SW480 (cell line): ENCODE measurements at regions not wholly inside any gene's neighbourhood (a gene's known extent, or its start where the extent isn't known, plus 50 kb on each side); places are given as distances from the start of the nearest gene placed in this dataset.
"Not testable (repeated sequence)": the region's sequence is repeated elsewhere in the genome, so short reads cannot be mapped to it uniquely, and the experiment has no call there.

Experiments
- DNase-seq: peaks from one replicate; pipeline ENCODE4 v3.0.0-alpha.2; 2016; ENCODE audit warnings: low spot score

DNA sequence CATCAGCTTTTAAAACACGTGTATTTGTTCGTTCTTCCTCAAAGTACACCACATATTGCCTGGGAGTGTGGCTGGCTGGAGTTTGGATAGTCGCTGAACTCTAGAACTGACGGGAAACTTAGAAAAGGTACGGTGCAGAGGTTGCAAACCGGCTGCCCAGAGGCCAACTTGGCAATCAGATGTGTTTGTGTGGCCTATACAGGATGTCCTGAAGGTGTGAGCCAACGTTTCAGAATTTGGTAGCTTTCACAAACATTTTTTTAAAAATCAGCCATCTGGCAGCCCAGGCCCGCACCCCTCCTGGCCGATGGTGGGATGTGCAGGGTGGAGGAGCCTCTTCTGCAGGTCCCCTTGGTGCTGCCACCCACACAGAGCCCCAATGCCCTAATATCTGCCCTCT, 73.6 kb upstream of the SLC25A33 start:
- no peak for DNase-seq

DNA sequence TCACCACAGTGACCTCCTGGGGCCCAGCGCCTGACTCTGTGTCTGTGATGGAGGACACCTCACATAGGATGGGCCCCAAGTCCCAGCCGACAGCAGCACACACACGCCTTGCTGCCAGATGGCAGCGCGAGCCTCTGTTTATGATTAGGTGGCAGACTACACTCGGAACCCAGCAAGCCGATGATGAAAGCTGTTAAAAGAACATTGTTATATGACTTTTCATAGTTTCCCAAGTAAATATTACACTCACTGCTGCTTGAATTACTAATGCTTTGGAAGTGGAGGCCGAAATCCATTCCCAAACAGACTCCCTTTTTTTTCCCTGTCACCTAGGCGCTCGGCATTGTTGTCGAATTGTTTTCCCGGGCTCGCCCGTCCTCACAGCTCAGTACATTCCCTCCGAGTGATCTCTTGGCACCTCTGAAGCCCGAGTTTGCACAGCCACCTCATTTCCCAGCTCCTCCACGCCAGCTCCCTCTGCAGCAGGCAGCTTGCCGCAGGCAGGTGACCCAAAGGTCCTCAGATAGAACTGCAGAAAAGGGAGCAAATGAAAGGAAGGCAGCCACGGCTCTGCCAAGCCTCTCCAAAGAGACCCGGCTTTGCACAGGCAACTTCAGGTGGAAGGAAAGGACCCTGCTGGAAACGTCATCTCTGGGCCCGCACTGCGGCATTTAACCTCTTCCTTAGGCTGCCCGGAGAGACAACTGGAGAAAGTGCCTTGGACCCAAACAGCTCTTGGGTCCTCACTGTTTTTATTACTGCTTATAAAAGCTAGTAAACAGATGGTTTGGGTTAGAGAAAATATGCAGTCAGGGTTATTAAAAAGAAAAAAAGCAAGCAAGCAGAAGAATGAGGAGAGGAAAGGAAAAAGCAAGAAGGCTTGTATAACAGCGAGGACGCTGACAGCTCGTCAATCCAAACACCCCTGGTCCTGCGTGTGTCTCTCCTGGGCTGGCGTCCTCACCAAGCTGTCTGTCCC, 72.2 kb upstream of the SLC25A33 start:
- DNase-seq: no peak

GRCh38 chr1:9469882-9470281, 69.4 kb upstream of the SLC25A33 start:
- DNase-seq: not testable (repeated sequence)

DNA sequence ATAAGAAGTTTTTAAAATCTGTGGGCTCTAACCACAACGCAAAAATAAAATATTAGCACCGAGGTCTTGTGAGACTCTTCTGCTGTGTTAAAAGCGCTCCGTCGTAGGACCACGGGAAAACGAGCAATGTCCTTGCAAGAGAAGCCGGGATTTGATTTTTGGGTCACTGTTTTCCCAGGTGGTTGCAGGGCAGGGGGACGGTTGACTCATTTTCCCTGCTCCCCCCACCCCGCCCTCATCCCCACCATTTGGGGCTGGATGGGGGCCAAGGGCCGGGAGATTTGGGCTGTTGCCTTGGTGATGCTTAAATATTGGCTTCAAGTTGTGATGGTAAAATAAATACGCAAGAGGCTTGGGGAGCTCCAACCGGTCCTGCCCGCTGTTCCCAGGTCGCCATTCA, 67.6 kb upstream of the SLC25A33 start:
- DNase-seq: no peak

DNA sequence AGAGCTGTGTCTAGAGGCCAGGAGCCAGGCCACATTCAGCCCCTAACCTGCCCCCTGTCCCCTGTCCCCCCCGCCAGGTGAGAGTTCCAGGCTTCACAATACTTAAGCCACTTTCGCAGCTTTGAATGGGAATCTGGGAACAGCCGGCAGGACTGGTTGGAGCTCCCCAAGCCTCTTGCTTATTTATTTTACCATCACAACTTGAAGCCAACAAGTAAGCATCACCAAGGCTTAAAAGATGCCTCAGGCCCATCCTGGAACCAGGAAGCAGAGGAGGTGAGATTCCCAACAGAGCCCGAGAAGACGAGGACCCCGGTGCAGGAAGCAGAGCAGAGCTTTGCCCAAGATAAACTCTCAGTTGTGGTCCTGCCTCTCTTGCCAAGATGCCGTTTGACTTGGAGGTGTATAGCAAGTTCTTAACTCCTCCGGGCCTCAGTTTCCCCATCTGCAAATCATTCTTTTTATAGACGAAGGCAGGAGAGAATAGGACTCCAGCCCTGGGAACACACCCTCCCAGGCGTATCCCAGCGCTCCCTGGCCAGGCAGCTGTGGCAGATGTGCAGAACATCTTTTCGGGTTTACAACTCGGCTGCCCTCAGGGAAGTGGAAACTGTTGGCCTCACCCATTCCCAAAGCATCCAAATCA, 66.8 kb upstream of the SLC25A33 start:
- DNase-seq: no peak

DNA sequence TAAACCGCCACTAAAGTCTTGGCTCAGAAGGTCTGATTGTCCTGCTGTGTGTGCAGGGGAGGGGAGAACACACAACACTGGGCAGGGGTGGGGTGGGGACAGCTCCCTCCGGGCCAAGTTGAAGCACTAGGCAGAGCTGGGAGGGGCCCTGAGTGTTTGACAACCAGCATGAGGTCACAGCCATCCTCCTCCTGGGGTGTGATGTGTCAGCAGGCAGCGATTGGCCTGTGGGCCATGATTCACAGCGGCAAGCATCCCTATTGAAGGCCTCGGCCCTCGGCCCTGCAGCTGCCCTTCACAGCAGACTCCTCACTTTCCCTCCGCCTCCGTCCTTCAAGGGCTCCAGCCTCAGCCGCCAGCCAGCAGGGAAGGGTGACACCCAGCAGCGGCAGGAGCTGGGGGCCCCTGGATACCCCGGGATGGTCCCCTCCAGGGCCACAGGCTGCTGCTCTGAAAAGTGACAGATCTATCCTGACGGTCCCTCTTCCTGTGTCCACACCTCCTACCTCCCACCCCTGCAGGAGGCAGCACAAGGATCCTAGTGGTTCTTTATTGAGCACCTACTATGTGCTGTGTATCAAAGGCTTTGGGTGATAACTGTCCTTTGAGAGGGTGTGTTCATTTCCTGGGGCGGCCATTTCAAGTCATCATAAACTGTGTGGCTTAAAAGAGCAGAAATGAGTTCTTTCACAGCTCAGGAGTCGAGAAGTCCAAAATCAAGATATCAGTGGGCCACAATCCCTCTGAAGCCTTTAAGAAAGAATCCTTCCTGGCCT, 66.0 kb upstream of the SLC25A33 start:
- DNase-seq: peak; percentile 64

GRCh38 chr1:9475061-9475627, 64.1 kb upstream of the SLC25A33 start:
- DNase-seq: no peak

DNA sequence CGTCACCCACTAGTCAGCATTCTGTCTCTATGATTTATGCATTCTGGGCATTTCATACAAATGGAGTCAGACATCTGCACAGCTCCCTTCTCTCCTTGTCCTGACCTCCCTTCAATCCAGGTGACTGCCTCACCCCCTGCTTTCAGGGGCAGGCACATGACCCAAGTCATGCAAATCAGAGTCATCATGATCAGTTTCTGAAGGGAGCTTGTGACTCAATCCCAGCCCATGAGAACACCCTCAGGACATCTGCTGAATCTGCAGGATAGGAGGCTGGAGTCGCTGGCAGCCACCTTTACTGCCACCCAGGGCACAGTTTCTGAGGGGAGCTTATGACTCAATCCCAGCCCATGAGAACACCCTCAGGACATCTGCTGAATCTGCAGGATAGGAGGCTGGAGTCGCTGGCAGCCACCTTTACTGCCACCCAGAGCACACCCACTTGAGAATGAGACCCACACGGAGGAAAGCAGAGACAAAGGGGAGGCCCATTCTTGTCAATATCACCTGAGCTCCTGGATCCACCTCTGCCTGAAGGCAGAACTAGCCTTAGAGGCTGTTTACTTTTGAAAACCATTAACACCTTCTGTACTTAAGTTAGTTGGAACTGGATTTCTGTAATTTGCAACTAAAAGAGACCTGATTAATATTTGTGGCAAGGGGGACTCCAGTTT, 62.3 kb upstream of the SLC25A33 start:
- peak; percentile 16 for DNase-seq

DNA sequence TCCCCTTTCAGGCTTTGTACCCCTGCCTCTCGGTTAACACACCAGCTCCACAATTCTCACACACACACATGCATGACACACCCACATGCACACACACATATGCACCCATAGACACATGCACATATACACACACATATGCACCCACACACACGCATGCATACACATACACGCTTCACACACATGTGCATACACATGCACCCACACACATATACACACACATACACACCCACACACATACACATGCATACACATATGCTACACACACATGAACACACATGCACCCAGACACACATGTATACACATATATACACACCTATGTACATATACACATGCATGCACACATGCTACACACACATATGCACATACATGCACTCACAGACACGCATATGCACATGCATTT, 61.7 kb upstream of the SLC25A33 start:
- DNase-seq: no peak

- no peak for DNase-seq
These were observed 61.2 kb upstream of the SLC25A33 start for GRCh38 chr1:9478021-9478420.

- no peak for DNase-seq
These were observed 58.2 kb upstream of the SLC25A33 start for GRCh38 chr1:9481048-9481447.

- no peak for DNase-seq
These were observed 56.9 kb upstream of the SLC25A33 start for GRCh38 chr1:9482403-9482802.

GRCh38 chr1:9482816-9483572, 56.3 kb upstream of the SLC25A33 start:
- DNase-seq: no peak

GRCh38 chr1:9486466-9487140, 52.7 kb upstream of the SLC25A33 start:
- DNase-seq: no peak
